Activated CD4-positive, alpha-beta T cell treated with anti-CD3 and anti-CD28 coated beads for 24 hours (primary cell): ENCODE measurements at regions not wholly inside any gene's neighbourhood (a gene's known extent, or its start where the extent isn't known, plus 50 kb on each side); places are given as distances from the start of the nearest gene placed in this dataset.

ENCODE experiments used
- DNase-seq, 2 donors: peaks; one replicate each; pipeline ENCODE4 v3.0.0-alpha.2; 2020; ENCODE audit warnings: low read depth in 2 of 2

DNA sequence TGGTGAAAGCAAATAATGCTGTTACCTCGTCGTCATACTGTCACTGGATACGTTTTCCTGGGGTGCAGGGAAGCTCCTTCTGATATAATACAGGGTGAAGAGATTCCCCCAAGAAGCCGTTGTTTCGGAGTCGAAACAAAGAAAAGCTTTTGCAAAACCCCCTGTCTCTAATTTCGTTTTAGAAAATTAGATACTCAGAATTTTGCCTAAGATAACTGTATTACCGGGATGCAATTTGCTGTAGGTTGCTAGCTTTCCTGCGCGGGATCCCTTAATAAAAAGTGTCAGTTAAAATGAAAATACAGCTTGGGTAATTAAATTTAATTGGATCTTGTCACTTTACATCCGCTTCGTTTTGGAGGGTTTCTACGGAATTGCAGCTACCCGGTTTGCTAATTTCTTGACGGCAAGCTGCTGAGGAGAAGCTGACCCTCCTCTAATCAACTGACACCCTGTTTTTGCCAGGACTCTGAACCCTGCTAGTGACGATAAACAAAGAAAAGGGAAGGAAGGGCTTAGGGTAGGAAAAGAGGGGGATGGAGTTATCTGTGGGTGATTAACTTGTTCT is 174.6 kb downstream of the SHOX start:
- DNase-seq: no peak

DNA sequence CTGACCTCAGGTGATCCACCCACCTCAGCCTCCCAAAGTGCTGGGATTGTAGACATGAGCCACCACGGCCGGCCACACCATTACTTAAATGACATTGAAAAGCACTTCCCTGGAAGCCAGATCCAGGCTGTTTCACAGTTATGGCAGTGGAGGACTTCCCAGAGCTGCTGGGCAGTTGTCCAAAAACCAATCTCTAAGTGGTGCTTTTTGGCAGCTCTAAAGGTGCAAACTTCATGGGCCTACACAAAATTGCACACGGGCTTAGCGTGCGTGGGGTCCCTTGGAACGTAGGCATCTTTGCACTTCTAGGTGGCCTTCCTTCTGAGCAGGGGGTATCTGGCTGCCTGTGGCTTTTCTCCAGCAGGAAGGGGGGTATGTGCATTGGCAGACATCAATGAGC is 172.3 kb downstream of the SHOX start:
- DNase-seq: no peak

DNA sequence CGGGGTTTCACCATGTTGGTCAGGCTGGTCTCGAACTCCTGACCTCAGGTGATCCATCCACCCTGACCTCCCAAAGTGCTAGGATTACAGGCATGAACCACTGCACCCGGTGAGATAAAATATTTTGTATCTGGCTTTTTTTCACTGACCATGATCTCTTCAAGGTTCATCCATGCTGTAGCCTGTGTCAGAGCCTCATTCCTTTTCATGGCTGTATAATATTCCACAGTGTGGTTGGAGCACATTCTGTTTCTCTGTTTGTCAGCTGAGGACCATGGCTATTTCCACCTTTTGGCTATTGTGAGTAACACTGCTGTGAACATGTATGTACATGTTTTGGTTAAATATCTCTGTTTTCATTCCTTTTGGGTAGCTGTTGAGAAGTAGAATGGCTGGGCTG is 169.2 kb downstream of the SHOX start:
- no peak for DNase-seq

DNA sequence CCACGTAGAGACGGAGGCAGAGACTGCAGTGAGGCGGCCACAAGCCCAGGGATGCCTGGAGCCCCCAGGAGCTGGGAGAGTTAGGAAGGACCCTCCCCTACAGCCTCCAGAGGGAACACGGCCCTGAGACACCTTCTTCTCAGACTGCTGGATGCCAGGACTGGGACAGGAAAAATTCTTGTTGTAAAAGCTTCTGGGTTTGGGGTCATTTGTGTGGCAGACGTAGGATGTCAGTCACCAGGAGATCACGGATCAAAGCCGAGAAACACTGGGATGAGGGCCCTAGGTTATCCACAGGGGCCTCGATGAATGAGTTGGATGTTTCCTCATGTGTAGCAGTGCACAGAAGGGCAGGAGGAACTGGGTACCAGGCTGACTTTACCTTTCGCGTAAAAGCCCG is 163.7 kb downstream of the SHOX start:
- DNase-seq: no peak

- no peak for DNase-seq
Measured at GRCh38 chrX:793216-793770, 162.7 kb downstream of the SHOX start.

DNA sequence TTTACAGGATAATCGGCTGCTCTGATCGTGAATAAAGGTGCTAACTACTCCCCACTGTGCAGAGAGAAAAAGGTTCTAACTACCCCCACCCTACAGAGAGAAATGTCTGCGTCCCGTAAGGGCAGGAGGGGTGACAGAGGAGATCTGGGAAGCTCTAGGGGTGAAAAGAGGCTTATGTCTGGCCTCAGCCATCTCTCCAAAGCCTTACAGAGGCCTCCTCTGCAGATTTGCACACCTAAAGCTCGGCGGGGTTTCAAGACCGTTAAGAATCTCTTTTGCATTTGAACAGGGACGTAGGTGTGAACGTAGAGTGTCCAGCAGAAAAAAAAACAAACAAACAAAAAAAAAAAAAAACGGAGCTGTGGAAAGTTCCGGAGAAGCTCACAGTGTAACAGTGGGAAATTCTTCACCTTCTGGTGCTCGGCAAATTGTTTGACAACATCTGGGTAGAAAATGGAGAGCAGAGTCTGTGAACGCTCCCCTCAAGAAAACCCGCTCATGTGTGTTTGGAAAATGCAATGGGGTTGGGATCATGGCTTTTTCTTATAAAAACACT is 161.0 kb downstream of the SHOX start:
- no peak for DNase-seq

DNA sequence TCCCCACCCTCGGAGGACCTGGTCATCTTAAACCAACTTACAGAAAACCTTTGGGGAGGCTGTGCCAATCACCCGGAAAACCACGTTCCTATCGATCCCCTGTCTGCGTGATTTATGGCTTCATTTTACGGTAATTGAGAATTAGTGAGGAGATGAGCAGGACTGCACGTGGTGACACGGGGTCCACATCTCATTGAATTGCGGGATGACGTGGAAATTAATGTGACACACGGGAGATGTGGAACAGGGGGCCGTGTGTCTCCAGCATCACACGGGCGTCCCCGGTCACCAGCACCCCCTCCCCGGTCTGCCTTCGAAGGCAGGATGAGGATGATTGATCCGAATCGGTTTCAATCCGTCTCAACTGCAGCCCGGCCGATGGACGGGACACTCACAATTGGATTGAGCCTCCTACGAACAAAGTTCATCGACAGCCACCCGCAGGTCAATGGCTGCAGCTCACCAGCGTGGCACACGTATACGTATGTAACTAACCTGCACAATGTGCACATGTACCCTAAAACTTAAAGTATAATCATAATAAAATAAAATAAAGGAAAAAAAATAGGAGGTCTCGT is 160.3 kb downstream of the SHOX start:
- no peak for DNase-seq

GRCh38 chrX:790041-790506 is 159.5 kb downstream of the SHOX start:
- DNase-seq: no peak

GRCh38 chrX:789096-789495 is 158.5 kb downstream of the SHOX start:
- no peak for DNase-seq

- DNase-seq: no peak
Measured at GRCh38 chrX:786441-786881, 155.9 kb downstream of the SHOX start.

DNA sequence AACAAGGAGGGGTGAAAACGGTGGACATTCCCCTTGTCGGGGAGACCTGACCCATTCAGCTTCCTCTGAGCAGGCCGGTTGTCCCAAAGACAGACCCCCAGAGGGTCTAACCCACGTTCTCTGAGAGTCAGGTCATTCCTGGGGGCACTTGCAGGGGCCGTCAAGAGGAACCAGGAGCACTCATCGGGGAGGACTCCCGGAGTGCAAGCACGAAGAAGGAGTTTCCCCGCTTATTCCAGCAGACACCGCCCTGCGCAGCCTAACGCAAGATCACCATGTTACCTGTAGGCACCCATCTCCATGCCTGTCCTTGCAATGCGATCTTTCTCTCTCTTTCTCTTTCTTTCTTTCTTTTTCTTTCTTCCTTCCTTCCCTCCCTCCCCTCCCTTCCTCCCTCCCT is 154.2 kb downstream of the SHOX start:
- no peak for DNase-seq

- no peak for DNase-seq
Measured at GRCh38 chrX:781224-782204, 150.9 kb downstream of the SHOX start.

DNA sequence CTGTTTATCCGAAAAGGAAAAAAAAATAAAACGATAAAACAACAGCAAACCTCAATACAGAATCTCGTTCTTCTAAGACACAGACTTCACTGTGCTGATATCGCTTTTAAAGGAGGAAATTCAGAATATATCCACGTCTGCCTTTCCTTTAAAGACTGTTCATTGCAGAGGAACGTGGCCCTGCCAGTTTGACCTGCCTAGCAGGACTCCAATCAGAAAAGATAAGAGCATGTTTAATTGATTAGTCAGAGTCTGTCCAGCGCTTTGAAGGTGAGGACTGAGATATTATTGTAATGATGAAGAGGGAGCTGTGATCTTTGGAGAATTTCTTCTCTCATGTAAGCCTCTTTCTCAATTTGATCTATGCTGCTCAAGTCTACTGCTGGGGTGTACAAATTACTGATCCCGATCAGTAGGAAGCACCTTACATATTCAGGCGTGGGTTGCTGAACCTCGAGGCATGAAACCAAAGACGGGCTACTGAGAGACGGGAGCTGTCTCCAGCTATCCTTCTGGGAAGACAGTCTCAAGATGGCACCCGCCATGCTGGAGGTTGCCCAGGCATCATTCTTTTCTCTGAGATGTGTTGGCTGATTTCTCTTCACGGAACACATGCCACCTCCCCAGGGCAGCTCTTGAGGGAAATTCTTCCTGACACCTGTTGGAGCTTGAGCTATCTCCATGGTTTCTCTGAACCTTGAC is 146.1 kb downstream of the SHOX start:
- DNase-seq: no peak

GRCh38 chrX:776061-776460 is 145.5 kb downstream of the SHOX start:
- no peak for DNase-seq

GRCh38 chrX:774536-774935 is 143.9 kb downstream of the SHOX start:
- no peak for DNase-seq

DNA sequence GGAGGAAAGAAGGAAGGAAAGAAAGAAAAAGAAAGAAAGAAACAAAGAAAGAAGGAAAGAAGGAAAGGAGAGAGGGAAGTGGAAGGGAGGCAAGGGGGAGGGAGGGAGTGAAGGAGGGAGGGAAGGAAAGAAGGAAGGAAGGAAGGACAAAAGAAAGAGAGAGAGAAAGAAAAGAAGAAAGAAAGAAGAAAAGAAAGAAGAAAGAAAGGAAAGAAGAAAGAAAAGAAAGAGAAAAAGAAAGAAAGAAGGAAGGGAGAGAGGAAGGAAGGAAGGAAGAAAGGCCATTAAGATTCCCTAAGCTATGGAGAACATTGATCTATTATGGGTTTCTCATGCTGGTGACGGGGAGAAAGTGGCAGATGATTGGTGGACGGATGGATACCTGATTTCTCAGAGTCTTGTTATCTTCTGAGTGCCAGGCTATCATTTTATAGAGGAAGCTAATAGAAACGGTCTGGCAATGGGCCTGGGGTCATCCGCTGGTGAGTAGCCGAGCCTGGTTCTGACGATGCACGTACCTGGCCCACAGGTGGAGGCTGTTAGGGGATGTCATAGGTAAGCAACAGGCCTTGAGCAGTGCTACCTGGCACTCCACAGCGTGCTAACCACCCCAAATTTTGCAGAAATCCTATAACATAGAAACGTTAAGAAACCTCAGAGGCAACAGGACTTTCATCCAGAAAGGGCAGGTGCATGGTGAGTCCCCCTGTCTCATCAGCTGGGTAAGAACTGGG is 142.9 kb downstream of the SHOX start:
- DNase-seq: no peak

DNA sequence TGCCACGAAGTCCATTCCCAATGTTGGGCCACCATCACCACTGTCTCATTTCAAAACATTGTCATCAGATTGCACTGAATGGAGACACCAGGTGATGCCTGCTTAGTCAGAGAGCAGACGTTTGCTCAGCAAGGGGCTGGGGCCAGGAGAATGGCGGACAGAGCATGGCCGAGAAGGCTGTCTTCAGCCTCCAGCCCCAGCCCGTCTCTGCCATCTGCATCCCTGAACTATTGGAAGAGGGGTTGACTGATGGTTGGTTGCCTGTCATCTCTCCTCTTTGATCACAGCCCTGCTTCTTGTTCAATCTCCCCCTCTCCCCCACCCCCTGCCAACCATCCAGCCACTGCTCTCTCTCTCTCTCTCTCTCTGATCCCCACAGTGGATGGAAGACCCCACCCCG is 140.9 kb downstream of the SHOX start:
- DNase-seq: no peak

GRCh38 chrX:769796-770195 is 139.2 kb downstream of the SHOX start:
- DNase-seq: no peak

DNA sequence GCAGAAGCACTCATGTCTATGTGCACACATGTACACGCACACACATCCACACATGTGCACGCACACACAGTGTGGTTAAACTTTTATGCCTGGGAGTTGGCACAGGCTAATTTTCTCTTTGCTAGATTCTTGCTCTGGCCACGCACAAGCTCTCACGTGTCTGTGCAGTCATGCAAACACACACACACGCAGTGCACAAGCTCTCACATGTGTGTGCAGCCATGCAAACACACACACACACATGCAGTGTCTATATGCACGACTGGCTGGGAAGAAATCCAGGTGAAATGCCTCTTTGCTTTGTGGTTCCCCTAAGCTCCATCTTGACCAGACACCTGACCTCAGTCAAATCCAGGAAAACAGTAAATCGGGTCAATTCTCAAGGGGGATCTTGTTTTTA is 138.0 kb downstream of the SHOX start:
- DNase-seq: no peak

DNA sequence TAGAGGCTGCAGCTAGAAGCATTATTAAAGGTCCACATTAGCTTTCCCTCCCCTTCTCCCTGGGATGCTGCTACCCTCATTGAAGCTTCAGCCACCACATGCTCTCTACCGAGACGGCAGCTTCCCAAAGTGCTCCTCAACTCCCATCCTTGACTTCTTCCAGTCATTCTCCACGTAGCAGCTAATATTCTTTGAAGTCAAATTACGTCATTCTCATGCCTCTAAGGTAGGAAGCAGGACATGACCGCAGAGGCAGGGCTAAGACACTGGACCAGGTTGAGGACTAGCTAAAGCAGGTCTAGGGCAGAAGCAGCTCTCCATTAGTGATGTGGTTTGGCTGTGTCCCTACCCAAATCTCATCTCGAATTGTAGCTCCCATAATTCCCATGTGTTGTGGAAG is 128.3 kb downstream of the SHOX start:
- DNase-seq: no peak

DNA sequence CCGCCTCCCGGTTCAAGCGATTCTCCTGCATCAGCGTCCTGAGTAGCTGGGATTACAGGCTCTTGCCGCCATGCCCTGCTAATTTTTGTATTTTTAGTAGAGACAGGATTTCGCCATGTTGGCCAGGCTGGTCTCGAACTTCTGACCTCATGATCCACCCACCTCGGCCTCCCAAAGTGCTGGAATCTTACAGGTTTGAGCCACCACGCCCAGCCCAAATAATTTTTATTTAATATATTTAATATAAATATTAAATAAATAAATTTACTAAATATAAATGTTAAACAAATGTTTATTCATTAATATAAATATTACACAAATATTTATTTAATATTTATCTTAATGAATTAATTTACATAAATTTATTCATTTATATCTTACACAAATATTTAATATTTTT is 120.2 kb downstream of the SHOX start:
- DNase-seq: no peak
